ENCODE measurements at regions not wholly inside any gene's neighbourhood (a gene's known extent, or its start where the extent isn't known, plus 50 kb on each side); places are given as distances from the start of the nearest gene placed in this dataset.

DNA sequence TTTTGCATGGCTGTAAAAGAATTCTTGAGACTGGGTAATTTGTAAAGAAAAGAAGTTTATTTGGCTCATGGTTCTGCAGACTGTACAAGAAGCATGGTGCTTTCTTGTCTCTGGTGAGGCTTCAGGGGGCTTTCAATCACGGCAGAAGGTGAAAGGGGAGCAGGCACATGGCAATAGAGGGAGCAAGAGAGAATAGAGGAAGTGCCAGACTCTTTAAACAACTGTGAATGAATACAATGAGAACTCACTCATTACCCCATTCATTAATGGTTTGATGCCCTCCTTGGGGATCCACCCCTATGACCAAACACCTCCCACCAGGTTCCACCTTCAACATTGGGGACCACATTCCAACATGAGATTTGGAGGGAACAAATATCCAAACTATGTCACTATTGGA lies 463.5 kb downstream of the MTX2 start:
- no peak for TF ChIP-seq EZH2 (IDR thresholded peaks at IDR 0.05; ENCODE audit: low read length, unreplicated experiment)
- no peak for TF ChIP-seq CTCF (conservative IDR thresholded peaks at IDR 0.05; ENCODE audit: low read depth, low read length)
- TF ChIP-seq EZH2phosphoT487 (IDR thresholded peaks at IDR 0.05; ENCODE audit: borderline replicate concordance, low read length): no peak
